DND-41 (cell line): ENCODE measurements at regions not wholly inside any gene's neighbourhood (a gene's known extent, or its start where the extent isn't known, plus 50 kb on each side); places are given as distances from the start of the nearest gene placed in this dataset.

ENCODE experiments used
- ATAC-seq: fragments of 200-7000 bp; cut with Tn5 transposase; 3 replicates; pipeline ENCODE4 v1.9.1; 2021; ENCODE audit warnings: low read depth; ENCODE audit not compliant: insufficient read depth
- DNase-seq: peaks from one replicate; pipeline ENCODE4 v3.0.0-alpha.2; 2020
- H2AFZ ChIP-seq: 2 replicates; pipeline ENCODE4 v1.6.0; 2012; ENCODE audit warnings: low read depth, low read length
- H3K27ac ChIP-seq: 2 replicates; pipeline ENCODE4 v1.5.1; 2012; ENCODE audit warnings: low read length, inconsistent platforms
- H3K27me3 ChIP-seq: fragments of 200-600 bp; sonication (generic); 2 replicates; pipeline ENCODE4 v1.6.0; 2012; ENCODE audit warnings: low read length, mild to moderate bottlenecking, inconsistent platforms; ENCODE audit not compliant: insufficient read depth, poor library complexity
- H3K36me3 ChIP-seq: 2 replicates; pipeline ENCODE4 v1.5.1; 2012; ENCODE audit warnings: low read length, inconsistent platforms; ENCODE audit not compliant: insufficient read depth
- H3K4me1 ChIP-seq: 2 replicates; pipeline ENCODE4 v1.5.1; 2012; ENCODE audit warnings: mild to moderate bottlenecking, low read length; ENCODE audit not compliant: insufficient read depth
- H3K4me2 ChIP-seq: 2 replicates; pipeline ENCODE4 v1.6.0; 2012; ENCODE audit warnings: mild to moderate bottlenecking, moderate library complexity, low read length, inconsistent platforms; ENCODE audit not compliant: insufficient read depth
- H3K4me3 ChIP-seq, 2 experiments: fragments of 200-600 bp in 1 of 2; shearing (Covaris generic) in 1 of 2; 2 replicates each; pipeline ENCODE4 v1.5.1; 2012 to 2016; ENCODE audit warnings: inconsistent platforms in 2 of 2, low read length in 2 of 2, mild to moderate bottlenecking in 2 of 2, low read depth in 1 of 2, moderate library complexity in 1 of 2
- H3K79me2 ChIP-seq: 2 replicates; pipeline ENCODE4 v1.6.0; 2012; ENCODE audit warnings: low read length, inconsistent platforms; ENCODE audit not compliant: insufficient read depth
- H3K9ac ChIP-seq: 2 replicates; pipeline ENCODE4 v1.6.0; 2012; ENCODE audit warnings: low read depth, mild to moderate bottlenecking, inconsistent platforms, low read length, moderate library complexity
- H3K9me3 ChIP-seq: 2 replicates; pipeline ENCODE4 v1.5.1; 2012; ENCODE audit warnings: low read length, moderate library complexity, mild to moderate bottlenecking, inconsistent platforms; ENCODE audit not compliant: insufficient read depth, severe bottlenecking
- H4K20me1 ChIP-seq: 2 replicates; pipeline ENCODE4 v1.6.0; 2012; ENCODE audit warnings: low read length; ENCODE audit not compliant: insufficient read depth
- CTCF ChIP-seq: IDR thresholded peaks from 2 replicates; pipeline ENCODE4 v1.5.1; 2012; ENCODE audit warnings: borderline replicate concordance, low read length, moderate library complexity, mild to moderate bottlenecking; ENCODE audit not compliant: poor library complexity, severe bottlenecking; ENCODE audit errors: extremely low read depth
- EZH2 ChIP-seq: IDR thresholded peaks from 3 replicates; pipeline ENCODE4 v1.6.1; 2012; ENCODE audit warnings: borderline replicate concordance, low read depth, mild to moderate bottlenecking, moderate library complexity, low read length, inconsistent platforms; ENCODE audit not compliant: severe bottlenecking

GRCh38 chr3:43863966-43864933 lies 173.5 kb downstream of the ABHD5 start:
- H3K4me1 ChIP-seq: no peaks in the 10 kb centered on the region
- no peak overlapping the region for H3K4me3 ChIP-seq
- H3K79me2 ChIP-seq: no peaks in the 10 kb centered on the region
- H3K27ac ChIP-seq: no peak overlapping the region
- no peaks in the 10 kb centered on the region for H3K36me3 ChIP-seq
- TF ChIP-seq EZH2 (no peak), CTCF (no peak)
- peaks cover 23% of the 10 kb centered on the region for H3K27me3 ChIP-seq
- ATAC-seq: no peak
- no peak overlapping the region for H3K9ac ChIP-seq
- no peaks in the 10 kb centered on the region for H4K20me1 ChIP-seq
- H2AFZ ChIP-seq: no peak overlapping the region
- H3K4me2 ChIP-seq: no peak overlapping the region
- no peaks in the 10 kb centered on the region for H3K9me3 ChIP-seq
- DNase-seq: no peak

- no peak for TF ChIP-seq CTCF
- TF ChIP-seq EZH2: no peak
- Histone ChIP-seq H3K9ac (no peak overlapping the region), H3K27me3 (peaks cover 25% of the 10 kb centered on the region)
Observed at GRCh38 chr3:43865351-43865750, 174.6 kb downstream of the ABHD5 start.

GRCh38 chr3:43865887-43866528 lies 175.3 kb downstream of the ABHD5 start:
- Histone ChIP-seq H3K9ac (no peak overlapping the region), H3K9me3 (no peaks in the 10 kb centered on the region), H3K4me1 (no peaks in the 10 kb centered on the region), H3K4me3 (no peak overlapping the region), H3K27me3 (peaks cover 28% of the 10 kb centered on the region), H2AFZ (no peak overlapping the region), H3K4me2 (no peak overlapping the region), H3K79me2 (no peaks in the 10 kb centered on the region), H4K20me1 (no peaks in the 10 kb centered on the region), H3K36me3 (no peaks in the 10 kb centered on the region), H3K27ac (no peak overlapping the region)
- no peak for ATAC-seq
- DNase-seq: no peak
- TF ChIP-seq CTCF (no peak), EZH2 (no peak)

More at GRCh38 chr3:43865351-43865750, 174.6 kb downstream of the ABHD5 start:
- no peaks in the 10 kb centered on the region for H3K4me1 ChIP-seq
- H3K79me2 ChIP-seq: no peaks in the 10 kb centered on the region
- H3K27ac ChIP-seq: no peak overlapping the region
- DNase-seq: no peak
- H3K9me3 ChIP-seq: no peaks in the 10 kb centered on the region
- H3K4me3 ChIP-seq: no peak overlapping the region
- H3K36me3 ChIP-seq: no peaks in the 10 kb centered on the region
- no peak overlapping the region for H2AFZ ChIP-seq
- no peak for ATAC-seq
- H4K20me1 ChIP-seq: no peaks in the 10 kb centered on the region
- no peak overlapping the region for H3K4me2 ChIP-seq
